ENCODE measurements at regions not wholly inside any gene's neighbourhood (a gene's known extent, or its start where the extent isn't known, plus 50 kb on each side); places are given as distances from the start of the nearest gene placed in this dataset.

- Histone ChIP-seq H3K4me1 (ENCODE audit: control insufficient read depth, insufficient read depth, low read length) (no peaks in the 10 kb centered on the region), H3K18ac (ENCODE audit: low read depth, low read length) (no peak overlapping the region; the same call in 1 of the 2 replicates), H3K27ac (ENCODE audit: insufficient read depth, low read length) (peak overlapping the region; percentile 62), H3K27me3 (ENCODE audit: control insufficient read depth, insufficient read depth, low read length) (peaks cover 2% of the 10 kb centered on the region; the same call in 1 of the 2 replicates), H4K20me1 (ENCODE audit: insufficient read depth, low read length) (no peaks in the 10 kb centered on the region), H3K4me2 (ENCODE audit: low read depth, low read length) (peak overlapping the region; percentile 91), H3K4me3 (ENCODE audit: insufficient read depth, low read depth, low read length) (peak overlapping the region; percentile 69), H4K5ac (ENCODE audit: low read depth, low read length) (no peak overlapping the region), H4K8ac (ENCODE audit: low read depth in 2 of 2, low read length in 2 of 2) (0 out of 4 replicates have a peak overlapping the region, but pooled peaks of 1 of the 2 experiments have one; percentile 26), H2AFZ (replicated peaks; ENCODE audit: low read length, poor library complexity) (peak overlapping the region; percentile 96), H2BK20ac (ENCODE audit: low read depth, low read length) (0 out of 2 replicates have a peak overlapping the region, but pooled peaks have one; percentile 9), H2BK120ac (ENCODE audit: low read depth, low read length) (peak overlapping the region; percentile 51; the same call in 1 of the 2 replicates), H3K36me3 (ENCODE audit: control insufficient read depth, insufficient read depth, low read length) (no peaks in the 10 kb centered on the region), H2AK5ac (ENCODE audit: low read depth, low read length) (no peak overlapping the region), H2AK9ac (replicated peaks; ENCODE audit: low read depth, low read length, poor library complexity) (peak overlapping the region; percentile 25), H2BK15ac (ENCODE audit: low read depth, low read length) (peak overlapping the region; percentile 38; the same call in 1 of the 3 replicates), H3K9me3 (ENCODE audit: control insufficient read depth, insufficient read depth, low read length) (no peaks in the 10 kb centered on the region), H3K23ac (ENCODE audit: low read depth, low read length) (peak overlapping the region; percentile 78), H3K79me1 (ENCODE audit: low read depth in 1 of 2, low read length in 2 of 2) (no peaks in the 10 kb centered on the region), H4K91ac (ENCODE audit: insufficient read depth, low read depth, low read length) (peak overlapping the region; percentile 19; the same call in 1 of the 2 replicates), H3K56ac (ENCODE audit: extremely low read depth, insufficient read depth, low read length) (no peak overlapping the region; the same call in 1 of the 2 replicates), H3K14ac (replicated peaks; ENCODE audit: low read depth, low read length) (peak overlapping the region; percentile 56), H3K9ac (ENCODE audit: low read depth, low read length) (peak overlapping the region; percentile 52; the same call in 1 of the 2 replicates), H3K4ac (ENCODE audit: low read depth, low read length) (peak overlapping the region; percentile 70), H3K9me1 (ENCODE audit: insufficient read depth, low read length) (no peaks in the 10 kb centered on the region), H2BK5ac (ENCODE audit: low read depth, low read length, poor library complexity, severe bottlenecking) (no peak overlapping the region)
- intact Hi-C loops (cut with micrococcal nuclease) = loop anchor here (1.0 kb wide), 1 partner anchor 218 kb away; no protein-coding TSS in a partner anchor
- no TSS peak for BruUV-seq (replicated peaks)
- peak; percentile 17 for DNase-seq
- WGBS, 2 experiments (ENCODE audit: extremely low coverage in 2 of 2, insufficient read length in 1 of 2) = 0% methylated on average over 4 of the region's 16 CpGs; no CpG with 5 or more reads in 1 of the 2 experiments
- peak; percentile 28 for ATAC-seq (ENCODE audit: low read depth)
- ChIA-PET POLR2A (ENCODE audit: unreplicated experiment) (no interaction called here), CTCF (interaction anchor here (1.0 to 1.5 kb wide), 3 partner anchors 14 to 97 kb away, joined by 3 to 4 read pairs (median 3); no protein-coding TSS in a partner anchor)
- TF ChIP-seq SMC3 (IDR thresholded peaks at IDR 0.05; ENCODE audit: low read depth, low read length) (no peak), MAZ (IDR thresholded peaks at IDR 0.05; ENCODE audit: borderline replicate concordance, low read depth, low read length) (no peak), MXI1 (IDR thresholded peaks at IDR 0.05; ENCODE audit: borderline replicate concordance, low read depth, low read length) (no peak)
- TF ChIP-seq, protein P1, sequence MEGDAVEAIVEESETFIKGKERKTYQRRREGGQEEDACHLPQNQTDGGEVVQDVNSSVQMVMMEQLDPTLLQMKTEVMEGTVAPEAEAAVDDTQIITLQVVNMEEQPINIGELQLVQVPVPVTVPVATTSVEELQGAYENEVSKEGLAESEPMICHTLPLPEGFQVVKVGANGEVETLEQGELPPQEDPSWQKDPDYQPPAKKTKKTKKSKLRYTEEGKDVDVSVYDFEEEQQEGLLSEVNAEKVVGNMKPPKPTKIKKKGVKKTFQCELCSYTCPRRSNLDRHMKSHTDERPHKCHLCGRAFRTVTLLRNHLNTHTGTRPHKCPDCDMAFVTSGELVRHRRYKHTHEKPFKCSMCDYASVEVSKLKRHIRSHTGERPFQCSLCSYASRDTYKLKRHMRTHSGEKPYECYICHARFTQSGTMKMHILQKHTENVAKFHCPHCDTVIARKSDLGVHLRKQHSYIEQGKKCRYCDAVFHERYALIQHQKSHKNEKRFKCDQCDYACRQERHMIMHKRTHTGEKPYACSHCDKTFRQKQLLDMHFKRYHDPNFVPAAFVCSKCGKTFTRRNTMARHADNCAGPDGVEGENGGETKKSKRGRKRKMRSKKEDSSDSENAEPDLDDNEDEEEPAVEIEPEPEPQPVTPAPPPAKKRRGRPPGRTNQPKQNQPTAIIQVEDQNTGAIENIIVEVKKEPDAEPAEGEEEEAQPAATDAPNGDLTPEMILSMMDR (conservative IDR thresholded peaks at IDR 0.05; ENCODE audit: low read depth, low read length) = no peak
- dilution Hi-C loops (cut with HindIII; ENCODE audit: low sequenced_read_pairs, unreplicated experiment) = no loop called here
- in situ Hi-C loops (cut with MboI; ENCODE audit: low sequenced_read_pairs) = no loop called here
Measured at GRCh38 chr3:168249205-168249549, 153.5 kb upstream of the GOLIM4 start.
